ENCODE measurements at regions not wholly inside any gene's neighbourhood (a gene's known extent, or its start where the extent isn't known, plus 50 kb on each side); places are given as distances from the start of the nearest gene placed in this dataset.

DNA sequence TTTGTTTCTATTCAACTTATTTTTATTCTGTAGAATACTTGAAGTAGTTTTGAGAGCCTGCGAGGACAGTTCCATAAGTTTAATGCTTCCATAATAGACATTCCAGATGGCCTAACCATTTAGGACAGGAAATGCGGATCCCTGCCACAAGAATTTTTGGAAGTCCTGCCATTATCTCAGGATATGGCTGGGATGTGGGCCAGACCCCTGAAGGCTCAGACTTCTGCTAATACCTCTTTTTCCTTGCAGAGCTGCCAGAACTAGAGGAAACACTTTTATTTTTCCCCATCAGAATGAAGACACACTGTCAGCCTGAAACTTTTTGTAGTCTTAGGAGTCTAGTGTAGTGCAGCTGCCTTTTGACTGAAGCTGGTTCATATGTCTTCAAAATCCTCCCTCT lies 806.5 kb downstream of the TDRD15 start:
- no peaks in the 10 kb centered on the region for H3K79me2 ChIP-seq (ENCODE audit: control insufficient read depth, low read length)
- no peak overlapping the region for H3K4me2 ChIP-seq (ENCODE audit: low read length)
- no peaks in the 10 kb centered on the region for H3K9me3 ChIP-seq (ENCODE audit: control insufficient read depth, insufficient read depth, low read length)
- H3K27me3 ChIP-seq (ENCODE audit: control insufficient read depth, low read length) = no peaks in the 10 kb centered on the region
- no peaks in the 10 kb centered on the region for H3K36me3 ChIP-seq (ENCODE audit: control insufficient read depth, low read length)
- H3K27ac ChIP-seq (ENCODE audit: low read depth, low read length) = no peak overlapping the region
- H3F3A ChIP-seq (ENCODE audit: control insufficient read depth, insufficient read depth) = no peaks in the 10 kb centered on the region
- no peaks in the 10 kb centered on the region for H4K20me1 ChIP-seq (ENCODE audit: control insufficient read depth, insufficient read depth, low read depth, low read length)
- no peaks in the 10 kb centered on the region for H3K4me1 ChIP-seq (ENCODE audit: control insufficient read depth, low read length)
- TF ChIP-seq EZH2phosphoT487 (IDR thresholded peaks at IDR 0.05; ENCODE audit: borderline replicate concordance, low read length) = no peak
- TF ChIP-seq, protein P1, sequence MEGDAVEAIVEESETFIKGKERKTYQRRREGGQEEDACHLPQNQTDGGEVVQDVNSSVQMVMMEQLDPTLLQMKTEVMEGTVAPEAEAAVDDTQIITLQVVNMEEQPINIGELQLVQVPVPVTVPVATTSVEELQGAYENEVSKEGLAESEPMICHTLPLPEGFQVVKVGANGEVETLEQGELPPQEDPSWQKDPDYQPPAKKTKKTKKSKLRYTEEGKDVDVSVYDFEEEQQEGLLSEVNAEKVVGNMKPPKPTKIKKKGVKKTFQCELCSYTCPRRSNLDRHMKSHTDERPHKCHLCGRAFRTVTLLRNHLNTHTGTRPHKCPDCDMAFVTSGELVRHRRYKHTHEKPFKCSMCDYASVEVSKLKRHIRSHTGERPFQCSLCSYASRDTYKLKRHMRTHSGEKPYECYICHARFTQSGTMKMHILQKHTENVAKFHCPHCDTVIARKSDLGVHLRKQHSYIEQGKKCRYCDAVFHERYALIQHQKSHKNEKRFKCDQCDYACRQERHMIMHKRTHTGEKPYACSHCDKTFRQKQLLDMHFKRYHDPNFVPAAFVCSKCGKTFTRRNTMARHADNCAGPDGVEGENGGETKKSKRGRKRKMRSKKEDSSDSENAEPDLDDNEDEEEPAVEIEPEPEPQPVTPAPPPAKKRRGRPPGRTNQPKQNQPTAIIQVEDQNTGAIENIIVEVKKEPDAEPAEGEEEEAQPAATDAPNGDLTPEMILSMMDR (IDR thresholded peaks at IDR 0.05; ENCODE audit: low read depth, low read length, poor library complexity, severe bottlenecking) = no peak
- no peak overlapping the region for H3K4me3 ChIP-seq (ENCODE audit: low read length)
- no peaks in the 10 kb centered on the region for H3K9me2 ChIP-seq (replicated peaks; ENCODE audit: control insufficient read depth, low read length)

DNA sequence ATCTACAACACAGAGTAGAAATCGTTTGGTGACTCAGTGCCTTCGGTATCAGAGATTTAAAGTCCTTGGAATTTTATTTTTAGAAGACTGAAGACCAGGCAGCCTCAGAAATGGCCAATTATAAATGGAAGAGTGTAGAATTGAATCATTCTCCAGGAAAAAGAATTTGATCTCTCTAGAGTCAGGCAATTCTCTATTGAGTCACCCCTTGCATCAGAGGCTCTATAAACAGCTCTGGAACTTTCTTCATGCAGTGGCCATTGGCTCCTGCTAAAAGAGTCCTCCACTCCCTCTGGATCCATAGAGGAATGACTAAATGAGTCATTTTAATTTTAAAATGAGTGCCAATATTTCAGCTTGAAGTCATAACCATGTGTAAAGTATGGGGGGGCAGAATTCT lies 816.2 kb downstream of the TDRD15 start:
- TF ChIP-seq EZH2phosphoT487 (IDR thresholded peaks at IDR 0.05; ENCODE audit: borderline replicate concordance, low read length) = no peak
- TF ChIP-seq, protein P1 (IDR thresholded peaks at IDR 0.05; ENCODE audit: low read depth, low read length, poor library complexity, severe bottlenecking) = no peak
- no peak overlapping the region for H3K4me2 ChIP-seq (ENCODE audit: low read length)
- H3F3A ChIP-seq (ENCODE audit: control insufficient read depth, insufficient read depth) = no peaks in the 10 kb centered on the region
- H3K27ac ChIP-seq (ENCODE audit: low read depth, low read length) = no peak overlapping the region
- no peaks in the 10 kb centered on the region for H3K27me3 ChIP-seq (ENCODE audit: control insufficient read depth, low read length)
- no peaks in the 10 kb centered on the region for H3K9me2 ChIP-seq (replicated peaks; ENCODE audit: control insufficient read depth, low read length)
- no peak overlapping the region for H3K4me3 ChIP-seq (ENCODE audit: low read length)
- no peaks in the 10 kb centered on the region for H4K20me1 ChIP-seq (ENCODE audit: control insufficient read depth, insufficient read depth, low read depth, low read length)
- no peaks in the 10 kb centered on the region for H3K79me2 ChIP-seq (ENCODE audit: control insufficient read depth, low read length)
- no peaks in the 10 kb centered on the region for H3K9me3 ChIP-seq (ENCODE audit: control insufficient read depth, insufficient read depth, low read length)
- H3K4me1 ChIP-seq (ENCODE audit: control insufficient read depth, low read length) = no peaks in the 10 kb centered on the region
- no peaks in the 10 kb centered on the region for H3K36me3 ChIP-seq (ENCODE audit: control insufficient read depth, low read length)

DNA sequence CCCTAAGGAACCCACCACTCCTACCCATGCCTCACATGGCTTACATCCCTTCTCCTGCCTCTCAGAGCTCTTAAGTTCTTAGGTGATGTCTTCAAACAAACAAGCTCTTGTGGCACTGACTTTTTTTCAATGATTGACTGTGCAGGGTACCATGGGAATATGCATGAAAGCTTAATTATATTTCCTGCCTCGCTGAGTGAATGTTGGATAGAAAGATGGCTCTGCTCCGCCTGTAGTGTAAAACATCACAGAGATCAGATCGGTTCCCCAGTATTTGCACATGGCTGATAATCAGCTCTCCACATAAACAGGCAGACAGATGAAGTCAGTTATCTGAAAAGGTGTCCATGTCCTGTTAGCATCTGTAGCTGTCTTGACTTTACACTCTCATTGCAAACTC lies 820.8 kb downstream of the TDRD15 start:
- Histone ChIP-seq H4K20me1 (ENCODE audit: control insufficient read depth, insufficient read depth, low read depth, low read length) (no peaks in the 10 kb centered on the region), H3K27ac (ENCODE audit: low read depth, low read length) (no peak overlapping the region), H3K36me3 (ENCODE audit: control insufficient read depth, low read length) (no peaks in the 10 kb centered on the region), H3F3A (ENCODE audit: control insufficient read depth, insufficient read depth) (no peaks in the 10 kb centered on the region), H3K4me2 (ENCODE audit: low read length) (no peak overlapping the region), H3K9me3 (ENCODE audit: control insufficient read depth, insufficient read depth, low read length) (no peaks in the 10 kb centered on the region), H3K79me2 (ENCODE audit: control insufficient read depth, low read length) (no peaks in the 10 kb centered on the region), H3K4me3 (ENCODE audit: low read length) (no peak overlapping the region), H3K4me1 (ENCODE audit: control insufficient read depth, low read length) (no peaks in the 10 kb centered on the region), H3K9me2 (replicated peaks; ENCODE audit: control insufficient read depth, low read length) (no peaks in the 10 kb centered on the region), H3K27me3 (ENCODE audit: control insufficient read depth, low read length) (no peaks in the 10 kb centered on the region)
- TF ChIP-seq, protein P1 (IDR thresholded peaks at IDR 0.05; ENCODE audit: low read depth, low read length, poor library complexity, severe bottlenecking) = no peak
- TF ChIP-seq EZH2phosphoT487 (IDR thresholded peaks at IDR 0.05; ENCODE audit: borderline replicate concordance, low read length) = no peak

DNA sequence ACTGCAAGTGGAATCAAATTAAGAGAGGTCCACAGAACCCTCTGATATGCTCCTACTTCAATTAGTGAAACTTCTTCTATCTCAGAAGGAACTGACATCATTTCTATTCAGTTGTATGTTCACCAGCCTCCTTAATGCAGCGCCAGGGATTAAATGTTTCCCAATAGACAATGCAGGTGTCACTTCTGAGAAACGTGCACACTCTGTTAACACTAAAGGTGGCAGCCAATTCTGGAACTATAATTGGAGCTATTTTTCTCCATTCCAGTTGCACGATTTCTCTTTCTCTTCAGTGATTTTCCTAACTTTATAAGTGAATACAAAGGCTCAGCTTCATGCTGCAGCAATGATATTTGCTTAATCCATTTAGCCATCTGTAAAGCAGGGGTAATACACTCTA lies 821.9 kb downstream of the TDRD15 start:
- H3K4me1 ChIP-seq (ENCODE audit: control insufficient read depth, low read length) = no peaks in the 10 kb centered on the region
- H3K4me3 ChIP-seq (ENCODE audit: low read length) = no peak overlapping the region
- no peaks in the 10 kb centered on the region for H3K36me3 ChIP-seq (ENCODE audit: control insufficient read depth, low read length)
- no peaks in the 10 kb centered on the region for H3K27me3 ChIP-seq (ENCODE audit: control insufficient read depth, low read length)
- TF ChIP-seq, protein P1 (IDR thresholded peaks at IDR 0.05; ENCODE audit: low read depth, low read length, poor library complexity, severe bottlenecking) = no peak
- no peak for TF ChIP-seq EZH2phosphoT487 (IDR thresholded peaks at IDR 0.05; ENCODE audit: borderline replicate concordance, low read length)
- no peak overlapping the region for H3K27ac ChIP-seq (ENCODE audit: low read depth, low read length)
- no peaks in the 10 kb centered on the region for H3F3A ChIP-seq (ENCODE audit: control insufficient read depth, insufficient read depth)
- H3K4me2 ChIP-seq (ENCODE audit: low read length) = no peak overlapping the region
- no peaks in the 10 kb centered on the region for H3K9me2 ChIP-seq (replicated peaks; ENCODE audit: control insufficient read depth, low read length)
- H3K79me2 ChIP-seq (ENCODE audit: control insufficient read depth, low read length) = no peaks in the 10 kb centered on the region
- H4K20me1 ChIP-seq (ENCODE audit: control insufficient read depth, insufficient read depth, low read depth, low read length) = no peaks in the 10 kb centered on the region
- H3K9me3 ChIP-seq (ENCODE audit: control insufficient read depth, insufficient read depth, low read length) = no peaks in the 10 kb centered on the region
